Uterus (tissue), 3 donors: ENCODE measurements at regions not wholly inside any gene's neighbourhood (a gene's known extent, or its start where the extent isn't known, plus 50 kb on each side); places are given as distances from the start of the nearest gene placed in this dataset.

Experiments used
- DNase-seq, 2 donors: peaks; one replicate each; pipeline ENCODE4 v3.0.0-alpha.2; 2019 to 2020
- H3K27ac ChIP-seq, 2 donors: fragments of 200-600 bp; sonication (generic); 1 replicate in 1 of 2; 2 replicates in 1 of 2; pipeline ENCODE4 v1.5.1; 2016 to 2018
- H3K27me3 ChIP-seq, 2 donors: fragments of 200-600 bp; sonication (generic); one replicate each; pipeline ENCODE4 v1.5.1; 2018 to 2019; ENCODE audit warnings: control low read depth in 1 of 2
- H3K36me3 ChIP-seq, 2 donors: fragments of 200-600 bp; sonication (generic); one replicate each; pipeline ENCODE4 v1.5.1; 2019; ENCODE audit warnings: control low read depth in 1 of 2
- H3K4me1 ChIP-seq, 2 donors: fragments of 200-600 bp; sonication (generic); one replicate each; pipeline ENCODE4 v1.5.1; 2018 to 2019; ENCODE audit warnings: control low read depth in 1 of 2
- H3K4me3 ChIP-seq, 2 donors: fragments of 200-600 bp; sonication (generic); 1 replicate in 1 of 2; 2 replicates in 1 of 2; pipeline ENCODE4 v1.5.1; 2018 to 2019; ENCODE audit warnings: mild to moderate bottlenecking in 1 of 2
- H3K9me3 ChIP-seq, 2 donors: fragments of 200-600 bp; sonication (generic); one replicate each; pipeline ENCODE4 v1.5.1; 2019; ENCODE audit warnings: control low read depth in 1 of 2
- CTCF ChIP-seq, 4 experiments: fragments of 200-600 bp in 2 of 4; fragments of 450-650 bp in 2 of 4; sonication (generic) in 2 of 4; IDR thresholded peaks; one replicate each; pipeline ENCODE4 v1.5.1; 2016 to 2019; ENCODE audit warnings: antibody characterized with exemption in 4 of 4, mild to moderate bottlenecking in 2 of 4, moderate library complexity in 1 of 4
- POLR2A ChIP-seq, 2 donors: fragments of 450-650 bp; IDR thresholded peaks; one replicate each; pipeline ENCODE4 v1.6.1; 2016; ENCODE audit warnings: antibody characterized with exemption in 2 of 2, mild to moderate bottlenecking in 1 of 2, moderate library complexity in 1 of 2
- intact Hi-C: fragments of 100-400 bp; cut with DNase I; formaldehyde crosslinking; loops from one replicate; pipeline ENCODE4 v1.15.1; 2023; ENCODE audit warnings: low total_unique reads
- donor health status: DM: yes; HTN: yes; CAD: no.

- no peaks in the 10 kb centered on the region for H3K4me1 ChIP-seq
- TF ChIP-seq CTCF (IDR thresholded peaks at IDR 0.05), result no peak
- no peak for TF ChIP-seq POLR2A (IDR thresholded peaks at IDR 0.05)
- H3K4me3 ChIP-seq, result no peak overlapping the region
- DNase-seq, result no peak
- no peaks in the 10 kb centered on the region for H3K27me3 ChIP-seq
- H3K9me3 ChIP-seq, result no peaks in the 10 kb centered on the region
- intact Hi-C loops, result no loop called here
- no peak overlapping the region for H3K27ac ChIP-seq
- no peaks in the 10 kb centered on the region for H3K36me3 ChIP-seq
Measured at GRCh38 chr2:139048017-139048416, 267.8 kb upstream of the NXPH2 start.

- Histone ChIP-seq H3K4me3 (no peak overlapping the region), H3K9me3 (no peaks in the 10 kb centered on the region), H3K36me3 (no peaks in the 10 kb centered on the region), H3K27me3 (no peaks in the 10 kb centered on the region), H3K4me1 (no peaks in the 10 kb centered on the region), H3K27ac (no peak overlapping the region)
- DNase-seq, result no peak
- TF ChIP-seq POLR2A (IDR thresholded peaks at IDR 0.05) (no peak), CTCF (IDR thresholded peaks at IDR 0.05) (no peak)
- intact Hi-C loops, result no loop called here
Measured at GRCh38 chr2:139045524-139045923, 265.3 kb upstream of the NXPH2 start.

GRCh38 chr2:139034064-139034463 lies 253.9 kb upstream of the NXPH2 start:
- Histone ChIP-seq H3K4me1 (no peaks in the 10 kb centered on the region), H3K27ac (no peak overlapping the region), H3K9me3 (no peaks in the 10 kb centered on the region), H3K27me3 (no peaks in the 10 kb centered on the region), H3K4me3 (no peak overlapping the region), H3K36me3 (no peaks in the 10 kb centered on the region)
- intact Hi-C loops, result no loop called here
- TF ChIP-seq CTCF (IDR thresholded peaks at IDR 0.05) (no peak), POLR2A (IDR thresholded peaks at IDR 0.05) (no peak)
- no peak for DNase-seq

- no peak for DNase-seq
- Histone ChIP-seq H3K36me3 (no peaks in the 10 kb centered on the region), H3K4me1 (no peaks in the 10 kb centered on the region), H3K27ac (no peak overlapping the region), H3K4me3 (no peak overlapping the region), H3K27me3 (no peaks in the 10 kb centered on the region), H3K9me3 (no peaks in the 10 kb centered on the region)
- intact Hi-C loops, result no loop called here
- TF ChIP-seq CTCF (IDR thresholded peaks at IDR 0.05) (no peak), POLR2A (IDR thresholded peaks at IDR 0.05) (no peak)
Measured at GRCh38 chr2:139033300-139033699, 253.1 kb upstream of the NXPH2 start.

GRCh38 chr2:139031722-139032121 lies 251.5 kb upstream of the NXPH2 start:
- no peak for DNase-seq
- intact Hi-C loops, result no loop called here

More at GRCh38 chr2:139031722-139032121, 251.5 kb upstream of the NXPH2 start:
- Histone ChIP-seq H3K36me3 (no peaks in the 10 kb centered on the region), H3K4me3 (no peak overlapping the region), H3K4me1 (no peaks in the 10 kb centered on the region), H3K27ac (no peak overlapping the region), H3K9me3 (no peaks in the 10 kb centered on the region), H3K27me3 (no peaks in the 10 kb centered on the region)
- TF ChIP-seq POLR2A (IDR thresholded peaks at IDR 0.05) (no peak), CTCF (IDR thresholded peaks at IDR 0.05) (no peak)
